ENCODE measurements at regions not wholly inside any gene's neighbourhood (a gene's known extent, or its start where the extent isn't known, plus 50 kb on each side); places are given as distances from the start of the nearest gene placed in this dataset.
A peak's percentile ranks its signal among the peaks of the same experiment; 100 is the strongest.

DNA sequence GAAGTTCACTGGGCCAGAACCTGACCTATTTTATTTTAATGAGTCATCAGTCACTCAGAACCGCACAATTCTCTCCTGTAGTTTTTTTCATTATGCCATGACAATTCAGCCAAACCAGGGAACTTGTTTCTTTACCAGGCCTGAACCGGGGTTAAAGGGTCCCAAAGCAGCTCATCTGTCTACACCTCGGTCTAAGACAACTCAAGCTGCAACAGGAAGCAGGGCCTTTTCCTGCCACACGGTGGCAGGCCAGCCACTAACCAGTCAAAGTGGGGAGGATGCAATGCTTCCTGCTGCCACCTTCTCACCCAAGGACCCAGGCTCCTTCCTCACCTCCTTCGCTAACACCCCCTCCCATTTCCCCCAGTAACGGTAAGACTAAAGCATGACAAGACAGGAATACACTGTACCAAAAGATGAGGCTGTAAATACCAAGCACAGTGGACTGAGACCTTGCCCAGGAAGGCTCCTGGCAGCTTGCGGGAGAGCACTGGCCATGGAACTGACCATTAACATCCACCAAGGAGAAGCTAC lies 56.7 kb upstream of the ACKR3 start (continued):
- no peak for TF ChIP-seq ZNF841 (CRISPR knock-in tag; IDR thresholded peaks at IDR 0.05; ENCODE audit: borderline replicate concordance)
- TF ChIP-seq ASH2L (IDR thresholded peaks at IDR 0.05; ENCODE audit: insufficient read length, low read depth, low read length): no peak
- TF ChIP-seq ZSCAN20 (CRISPR knock-in tag; IDR thresholded peaks at IDR 0.05; ENCODE audit: borderline replicate concordance): no peak
- TF ChIP-seq, protein P1, sequence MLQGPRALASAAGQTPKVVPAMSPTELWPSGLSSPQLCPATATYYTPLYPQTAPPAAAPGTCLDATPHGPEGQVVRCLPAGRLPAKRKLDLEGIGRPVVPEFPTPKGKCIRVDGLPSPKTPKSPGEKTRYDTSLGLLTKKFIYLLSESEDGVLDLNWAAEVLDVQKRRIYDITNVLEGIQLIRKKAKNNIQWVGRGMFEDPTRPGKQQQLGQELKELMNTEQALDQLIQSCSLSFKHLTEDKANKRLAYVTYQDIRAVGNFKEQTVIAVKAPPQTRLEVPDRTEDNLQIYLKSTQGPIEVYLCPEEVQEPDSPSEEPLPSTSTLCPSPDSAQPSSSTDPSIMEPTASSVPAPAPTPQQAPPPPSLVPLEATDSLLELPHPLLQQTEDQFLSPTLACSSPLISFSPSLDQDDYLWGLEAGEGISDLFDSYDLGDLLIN (CRISPR knock-in tag; IDR thresholded peaks at IDR 0.05; ENCODE audit: borderline replicate concordance): no peak
- TF ChIP-seq ZNF354B (CRISPR knock-in tag; IDR thresholded peaks at IDR 0.05): no peak
- TF ChIP-seq SALL1 (CRISPR knock-in tag; IDR thresholded peaks at IDR 0.05): peak; percentile 20; the same call in 1 of the 2 replicates
- peak; percentile 53 for TF ChIP-seq XRCC5 (optimal IDR thresholded peaks at IDR 0.05; ENCODE audit: low read length)
- TF ChIP-seq, protein P2, sequence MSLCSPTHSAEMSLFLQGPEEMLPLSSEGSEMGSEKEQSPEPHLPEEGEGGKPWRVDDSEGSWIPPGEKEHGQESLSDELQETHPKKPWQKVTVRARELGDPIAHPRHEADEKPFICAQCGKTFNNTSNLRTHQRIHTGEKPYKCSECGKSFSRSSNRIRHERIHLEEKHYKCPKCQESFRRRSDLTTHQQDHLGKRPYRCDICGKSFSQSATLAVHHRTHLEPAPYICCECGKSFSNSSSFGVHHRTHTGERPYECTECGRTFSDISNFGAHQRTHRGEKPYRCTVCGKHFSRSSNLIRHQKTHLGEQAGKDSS (CRISPR knock-in tag; IDR thresholded peaks at IDR 0.05; ENCODE audit: borderline replicate concordance, low read depth): no peak
- no peak for TF ChIP-seq ZNF33A (CRISPR knock-in tag; IDR thresholded peaks at IDR 0.05; ENCODE audit: borderline replicate concordance)
- TF ChIP-seq ZNF446 (CRISPR knock-in tag; IDR thresholded peaks at IDR 0.05): no peak

DNA sequence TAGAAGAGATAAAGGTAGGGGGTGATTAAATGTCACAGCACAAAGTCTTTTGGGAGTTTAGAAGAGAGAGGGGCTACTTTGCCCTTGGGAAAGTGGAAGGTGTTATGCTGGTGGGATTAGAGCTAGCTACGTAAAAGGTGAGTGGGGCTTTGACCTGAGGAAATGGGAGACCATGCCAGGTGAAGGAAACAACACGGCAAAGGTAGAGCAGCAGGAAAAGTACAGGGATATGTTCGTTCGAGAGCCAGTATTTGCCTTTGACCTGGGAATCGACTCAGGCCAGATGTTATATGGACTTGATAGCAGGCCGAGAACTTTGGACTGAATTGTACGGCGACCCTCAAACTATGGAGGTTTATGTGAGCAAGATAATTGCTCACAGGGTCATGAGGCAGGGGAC lies 55.7 kb upstream of the ACKR3 start:
- Histone ChIP-seq H4K20me1 (ENCODE audit: insufficient read depth, low read length) (no peaks in the 10 kb centered on the region), H2AFZ (ENCODE audit: low read length) (no peak overlapping the region), H3K4me1 (ENCODE audit: insufficient read depth, low read length) (no peaks in the 10 kb centered on the region), H3K4me2 (ENCODE audit: low read depth, low read length) (no peak overlapping the region), H3K79me2 (ENCODE audit: insufficient read depth, low read length) (no peaks in the 10 kb centered on the region), H3K27me3 (ENCODE audit: control insufficient read depth in 1 of 2, insufficient read depth in 2 of 2, low read length in 2 of 2) (peaks cover 0 to 8% of the 10 kb centered on the region in 2 experiments; a peak in 2 of 5 replicates), H3K4me3 (replicated peaks in 1 of 3; ENCODE audit: insufficient read depth in 1 of 3, low read depth in 2 of 3, low read length in 3 of 3) (no peak overlapping the region), H3K9ac (ENCODE audit: insufficient read depth, low read depth, low read length) (no peak overlapping the region), H3K27ac (ENCODE audit: extremely low read length, insufficient read depth, low read length) (no peak overlapping the region), H3K9me3 (ENCODE audit: low read length) (no peaks in the 10 kb centered on the region), H3K36me3 (replicated peaks in 1 of 2; ENCODE audit: control insufficient read depth in 1 of 2, insufficient read depth in 2 of 2, low read length in 2 of 2) (no peaks in the 10 kb centered on the region)
- 4% methylated on average over 8 of the region's 8 CpGs for WGBS (ENCODE audit: low lambda C conversion rate)
- intact Hi-C loops (cut with micrococcal nuclease; ENCODE audit: unreplicated experiment) (loop anchor here (1.0 to 5.0 kb wide), 4 partner anchors 53 to 558 kb away; partner anchors contain the start of gene ACKR3), in situ Hi-C loops (cut with HindIII; ENCODE audit: extremely low pct_ligation_motif_present, low pct_unique_long_range_greater_than_20kb) (loop anchor here (5.0 to 10.0 kb wide), 2 partner anchors 511 to 558 kb away; no protein-coding TSS in a partner anchor)
- no TSS peak for BruUV-seq (replicated peaks)
- CTCF ChIA-PET (ENCODE audit: low intra/inter-chr PET ratio, low total read pairs): interaction anchor here (1.8 to 2.7 kb wide), 3 partner anchors 513 to 559 kb away, joined by 13 to 31 read pairs (median 23); no protein-coding TSS in a partner anchor
- POLR2A ChIA-PET: no interaction called here
- DNase-seq (ENCODE audit: low spot score) (no peak), FAIRE-seq (no peak), ATAC-seq (no peak)
- TF ChIP-seq RBAK (CRISPR knock-in tag; IDR thresholded peaks at IDR 0.05): no peak
